Uterus (tissue), 2 donors: ENCODE measurements at regions not wholly inside any gene's neighbourhood (a gene's known extent, or its start where the extent isn't known, plus 50 kb on each side); places are given as distances from the start of the nearest gene placed in this dataset.

Experiments used
- CTCF ChIP-seq, 4 experiments: fragments of 200-600 bp in 2 of 4; fragments of 450-650 bp in 2 of 4; sonication (generic) in 2 of 4; IDR thresholded peaks; one replicate each; pipeline ENCODE4 v1.5.1; 2016 to 2019; ENCODE audit warnings: antibody characterized with exemption in 4 of 4, mild to moderate bottlenecking in 2 of 4, moderate library complexity in 1 of 4
- POLR2A ChIP-seq, 2 donors: fragments of 450-650 bp; IDR thresholded peaks; one replicate each; pipeline ENCODE4 v1.6.1; 2016; ENCODE audit warnings: antibody characterized with exemption in 2 of 2, mild to moderate bottlenecking in 1 of 2, moderate library complexity in 1 of 2

GRCh38 chr21:16534408-16535101 lies 804.8 kb downstream of the USP25 start:
- TF ChIP-seq CTCF (IDR thresholded peaks at IDR 0.05), result no peak
- no peak for TF ChIP-seq POLR2A (IDR thresholded peaks at IDR 0.05)
